NB4 (cell line): ENCODE measurements at regions not wholly inside any gene's neighbourhood (a gene's known extent, or its start where the extent isn't known, plus 50 kb on each side); places are given as distances from the start of the nearest gene placed in this dataset.

Source experiments
- DNase-seq: peaks from one replicate; pipeline ENCODE4 v3.0.0; 2010; ENCODE audit warnings: low read depth
- H3K4me3 ChIP-seq: one replicate; pipeline ENCODE4 v1.5.1; 2011; ENCODE audit warnings: mild to moderate bottlenecking, low read depth, low read length, moderate library complexity
- MYC ChIP-seq: IDR thresholded peaks from 2 replicates; pipeline ENCODE4 v1.6.1; 2011; ENCODE audit warnings: low read depth, low read length
- POLR2A ChIP-seq: IDR thresholded peaks from 2 replicates; pipeline ENCODE4 v1.6.1; 2011; ENCODE audit warnings: mild to moderate bottlenecking; ENCODE audit not compliant: insufficient read length; ENCODE audit errors: extremely low read depth
- TF ChIP-seq, protein P1 (sequence below): IDR thresholded peaks from 2 replicates; pipeline ENCODE4 v1.6.1; 2011; ENCODE audit warnings: low read depth, low read length
- TF ChIP-seq, protein P2 (sequence below): IDR thresholded peaks from one replicate; pipeline ENCODE4 v1.5.1; 2012; ENCODE audit warnings: low read depth, low read length

DNA sequence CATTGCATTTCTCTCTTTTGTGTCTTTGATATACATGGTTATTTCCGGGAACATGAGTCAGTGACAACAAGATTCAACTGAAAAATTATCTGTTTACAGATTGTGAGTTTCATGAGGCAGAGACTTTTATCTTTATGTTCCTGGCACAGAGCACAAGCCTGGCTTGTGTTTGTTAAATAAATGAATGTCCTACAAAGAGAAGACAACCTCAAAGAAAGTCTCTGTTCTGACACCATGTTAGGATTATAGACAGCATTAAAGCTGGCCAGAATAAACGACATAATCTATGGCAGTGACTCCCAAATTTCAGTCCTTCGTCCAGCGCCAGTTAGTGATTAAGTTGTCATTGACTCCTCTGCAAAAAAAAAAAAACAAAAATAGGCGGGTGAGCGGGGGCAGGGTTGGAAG is 97.4 kb upstream of the DNAJC10 start:
- H3K4me3 ChIP-seq: no peak overlapping the region
- TF ChIP-seq, protein P1, sequence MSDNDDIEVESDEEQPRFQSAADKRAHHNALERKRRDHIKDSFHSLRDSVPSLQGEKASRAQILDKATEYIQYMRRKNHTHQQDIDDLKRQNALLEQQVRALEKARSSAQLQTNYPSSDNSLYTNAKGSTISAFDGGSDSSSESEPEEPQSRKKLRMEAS: no peak
- TF ChIP-seq POLR2A (no peak), MYC (no peak)
- TF ChIP-seq, protein P2, sequence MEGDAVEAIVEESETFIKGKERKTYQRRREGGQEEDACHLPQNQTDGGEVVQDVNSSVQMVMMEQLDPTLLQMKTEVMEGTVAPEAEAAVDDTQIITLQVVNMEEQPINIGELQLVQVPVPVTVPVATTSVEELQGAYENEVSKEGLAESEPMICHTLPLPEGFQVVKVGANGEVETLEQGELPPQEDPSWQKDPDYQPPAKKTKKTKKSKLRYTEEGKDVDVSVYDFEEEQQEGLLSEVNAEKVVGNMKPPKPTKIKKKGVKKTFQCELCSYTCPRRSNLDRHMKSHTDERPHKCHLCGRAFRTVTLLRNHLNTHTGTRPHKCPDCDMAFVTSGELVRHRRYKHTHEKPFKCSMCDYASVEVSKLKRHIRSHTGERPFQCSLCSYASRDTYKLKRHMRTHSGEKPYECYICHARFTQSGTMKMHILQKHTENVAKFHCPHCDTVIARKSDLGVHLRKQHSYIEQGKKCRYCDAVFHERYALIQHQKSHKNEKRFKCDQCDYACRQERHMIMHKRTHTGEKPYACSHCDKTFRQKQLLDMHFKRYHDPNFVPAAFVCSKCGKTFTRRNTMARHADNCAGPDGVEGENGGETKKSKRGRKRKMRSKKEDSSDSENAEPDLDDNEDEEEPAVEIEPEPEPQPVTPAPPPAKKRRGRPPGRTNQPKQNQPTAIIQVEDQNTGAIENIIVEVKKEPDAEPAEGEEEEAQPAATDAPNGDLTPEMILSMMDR: no peak
- no peak for DNase-seq

DNA sequence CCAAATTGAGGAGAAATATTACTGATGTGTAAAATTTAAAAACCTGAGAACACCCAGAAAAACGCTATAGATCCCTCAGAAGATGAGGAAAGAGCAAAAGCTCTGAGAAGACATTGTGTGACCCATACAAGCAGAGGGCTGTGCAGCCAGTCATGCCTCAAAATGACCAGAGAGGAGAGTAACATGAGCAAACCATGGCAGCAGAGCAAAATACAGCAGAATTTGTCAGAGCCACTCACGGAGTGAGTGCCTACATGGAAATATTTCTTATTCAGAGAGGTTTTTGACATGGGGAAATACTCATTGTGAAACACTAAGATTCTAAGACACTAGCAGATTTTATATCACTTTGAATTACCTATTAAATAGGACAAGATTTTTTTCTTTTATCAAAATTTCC is 96.8 kb upstream of the DNAJC10 start:
- TF ChIP-seq, protein P2: no peak
- TF ChIP-seq, protein P1: no peak
- TF ChIP-seq POLR2A: no peak
- no peak for TF ChIP-seq MYC
- DNase-seq: no peak
- no peak overlapping the region for H3K4me3 ChIP-seq

DNA sequence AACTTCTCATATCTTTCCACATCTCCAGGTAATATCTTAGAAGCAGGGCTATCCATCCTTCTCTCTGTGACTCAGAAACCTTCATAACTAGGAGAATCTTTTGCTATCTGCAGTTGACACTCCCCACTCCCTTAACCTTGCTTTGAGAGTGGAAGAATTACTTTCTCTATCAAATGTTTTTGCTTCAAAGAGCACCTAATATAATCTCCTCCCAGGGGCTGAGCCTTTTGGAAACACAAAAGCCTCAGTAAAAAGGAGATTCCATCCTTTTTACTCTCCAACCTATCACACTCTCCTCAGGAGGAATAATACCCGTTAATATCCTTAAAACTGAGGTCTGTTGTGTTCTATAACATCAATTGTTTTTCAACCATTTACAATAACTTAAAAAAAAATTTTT is 94.9 kb upstream of the DNAJC10 start:
- DNase-seq: no peak
- H3K4me3 ChIP-seq: no peak overlapping the region
- TF ChIP-seq, protein P1: no peak
- TF ChIP-seq MYC: no peak
- no peak for TF ChIP-seq POLR2A
- TF ChIP-seq, protein P2: no peak

DNA sequence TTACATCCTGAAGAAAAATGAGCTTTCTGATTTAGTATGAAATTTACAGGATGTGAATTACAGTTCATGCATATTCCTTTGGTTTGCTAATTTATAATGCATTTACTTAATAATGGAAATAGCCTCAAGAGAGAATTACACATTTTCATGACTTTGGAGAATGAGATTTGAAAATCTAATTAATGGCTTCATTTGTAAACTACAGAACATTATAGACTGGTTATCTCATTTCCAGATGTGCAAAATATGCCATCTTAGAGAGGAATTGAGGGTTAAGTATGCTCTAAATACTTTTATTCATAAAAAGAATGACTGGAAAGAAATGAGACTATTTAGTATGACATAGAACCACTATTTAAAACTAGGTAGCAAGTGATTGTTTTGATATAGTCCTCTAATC is 94.2 kb upstream of the DNAJC10 start:
- no peak for DNase-seq
- TF ChIP-seq POLR2A: no peak
- TF ChIP-seq MYC: no peak
- TF ChIP-seq, protein P2: no peak
- TF ChIP-seq, protein P1: no peak
- H3K4me3 ChIP-seq: no peak overlapping the region

DNA sequence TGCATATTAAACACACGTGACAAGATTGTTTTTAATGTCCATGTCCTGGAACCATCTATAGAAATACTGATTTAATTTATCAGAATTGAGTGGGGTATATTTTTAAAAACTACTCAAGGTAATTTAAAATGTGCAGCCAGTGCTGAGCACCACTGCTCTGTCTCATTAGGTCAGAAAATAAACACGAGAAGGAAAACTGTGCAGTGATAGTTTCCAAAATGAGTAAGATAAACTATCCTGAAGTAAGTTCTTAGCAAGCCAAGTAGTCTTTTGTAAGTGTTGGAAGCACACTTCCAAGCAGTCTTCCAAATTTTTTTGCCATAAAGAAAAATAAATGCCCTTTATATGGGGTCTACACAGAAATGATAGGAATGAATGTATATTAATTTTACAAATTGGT is 93.8 kb upstream of the DNAJC10 start:
- no peak overlapping the region for H3K4me3 ChIP-seq
- TF ChIP-seq MYC (no peak), POLR2A (no peak)
- TF ChIP-seq, protein P1: no peak
- TF ChIP-seq, protein P2: no peak
- DNase-seq: no peak

DNA sequence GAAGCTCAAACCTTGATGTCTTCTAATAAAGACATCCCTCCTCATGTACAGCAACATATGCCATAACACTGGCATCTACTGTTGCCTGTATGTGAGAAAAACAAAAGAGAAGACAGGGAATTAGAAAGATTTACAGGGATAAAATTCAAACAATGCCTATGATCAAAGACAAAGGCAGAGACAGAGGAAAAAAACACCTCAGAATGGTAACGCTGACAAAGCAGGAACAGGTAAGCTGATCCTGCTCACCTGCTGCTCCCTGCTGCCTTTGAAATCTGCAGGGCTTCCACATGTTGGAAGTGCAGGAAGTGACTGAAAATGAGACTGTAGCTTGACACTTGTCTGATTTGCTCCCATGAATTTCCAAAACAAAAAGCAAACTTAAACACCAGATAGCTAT is 90.2 kb upstream of the DNAJC10 start:
- TF ChIP-seq, protein P2: no peak
- TF ChIP-seq MYC (no peak), POLR2A (no peak)
- TF ChIP-seq, protein P1: no peak
- DNase-seq: no peak

More for the DNA sequence above, 90.2 kb upstream of the DNAJC10 start:
- no peak overlapping the region for H3K4me3 ChIP-seq
